GM12873 (cell line): ENCODE measurements at regions not wholly inside any gene's neighbourhood (a gene's known extent, or its start where the extent isn't known, plus 50 kb on each side); places are given as distances from the start of the nearest gene placed in this dataset.

Experiments
- CTCF ChIP-seq: IDR thresholded peaks from 2 replicates; pipeline ENCODE4 v1.5.1; 2012; ENCODE audit warnings: low read depth, mild to moderate bottlenecking, moderate library complexity, low read length, control low read depth; ENCODE audit not compliant: insufficient read depth; ENCODE audit errors: missing control alignments

DNA sequence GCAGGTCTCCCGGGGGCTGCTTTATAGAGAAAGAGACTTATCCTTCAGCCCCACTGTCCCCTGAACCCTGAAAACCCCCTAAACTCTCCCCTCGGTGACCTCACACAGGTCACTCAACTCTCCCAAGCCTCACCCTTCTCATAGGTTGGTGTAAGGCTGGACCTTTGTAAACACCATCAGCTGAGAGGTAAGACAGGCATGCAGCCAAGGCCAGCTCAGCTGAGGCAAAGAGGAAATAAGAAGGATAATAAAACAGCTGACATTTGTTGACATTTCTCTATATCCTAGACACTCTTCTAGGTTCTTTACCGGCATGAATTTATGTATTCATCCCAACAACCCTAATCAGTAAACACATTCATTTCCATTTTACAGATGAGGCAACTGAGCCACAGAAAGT lies 134.3 kb downstream of the CCT6B start:
- TF ChIP-seq CTCF: no peak

DNA sequence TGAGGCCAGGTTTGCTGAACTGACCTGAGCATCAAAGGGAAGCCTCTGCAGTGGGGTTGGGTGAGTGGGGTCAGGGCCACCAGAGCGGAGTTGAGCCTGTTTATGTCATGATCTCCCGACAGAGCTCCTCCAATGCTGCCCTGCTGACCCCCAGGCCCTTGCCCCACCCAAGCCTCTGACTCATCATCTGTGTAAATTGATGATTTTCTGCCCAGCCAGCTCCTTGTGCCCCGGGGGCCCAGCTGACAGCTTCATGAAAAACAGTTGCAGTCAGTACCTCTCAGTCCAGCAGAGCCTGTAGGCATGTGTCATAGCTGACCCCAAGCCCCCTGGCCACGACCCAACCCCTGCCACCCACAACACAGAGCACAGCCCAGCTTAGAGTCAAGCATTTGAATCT lies 134.9 kb downstream of the CCT6B start:
- TF ChIP-seq CTCF: no peak

DNA sequence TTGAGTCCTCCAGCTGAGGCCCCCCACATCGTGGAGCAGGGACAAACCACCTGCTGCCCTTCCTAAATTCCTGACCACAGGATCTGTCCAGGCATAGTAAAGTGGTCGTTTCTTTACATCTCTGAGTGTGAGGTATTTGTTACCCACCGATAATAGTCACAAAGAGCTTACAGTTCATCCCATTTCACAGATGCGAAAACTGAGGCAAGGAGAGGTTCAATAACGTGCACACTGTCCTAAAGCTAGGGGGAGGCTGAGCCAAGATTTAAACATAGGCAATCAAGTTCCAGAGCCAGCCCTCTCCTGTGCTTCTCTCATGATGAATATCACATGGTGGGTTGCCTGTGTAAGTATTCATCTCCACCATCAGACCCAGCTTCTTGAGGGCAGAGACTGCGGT lies 135.4 kb downstream of the CCT6B start:
- no peak for TF ChIP-seq CTCF

GRCh38 chr17:34825102-34825501 lies 136.2 kb downstream of the CCT6B start:
- TF ChIP-seq CTCF: no peak

GRCh38 chr17:34823023-34823422 lies 138.2 kb downstream of the CCT6B start:
- TF ChIP-seq CTCF: no peak

- TF ChIP-seq CTCF: no peak
Measured at GRCh38 chr17:34822007-34822739, 139.1 kb downstream of the CCT6B start.

DNA sequence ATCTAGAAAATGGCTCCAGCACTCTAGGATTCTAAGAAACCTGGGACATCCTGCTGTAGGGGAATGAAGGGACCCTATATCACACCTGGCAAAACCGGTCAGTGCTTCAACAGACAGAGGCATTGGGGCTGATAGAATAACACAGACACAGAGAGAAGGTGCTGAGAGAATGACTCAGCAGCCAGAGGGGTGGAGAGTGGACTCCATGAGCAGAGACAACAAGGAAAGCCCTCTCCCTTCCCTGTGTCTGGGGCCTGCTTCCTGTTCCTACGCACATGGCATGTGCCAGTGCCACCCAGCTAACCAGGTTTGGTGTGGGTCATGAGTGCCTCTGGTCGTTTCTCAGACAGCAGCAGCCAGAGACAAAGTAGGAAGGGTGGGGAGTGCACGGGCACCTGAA lies 140.3 kb downstream of the CCT6B start:
- TF ChIP-seq CTCF: no peak

DNA sequence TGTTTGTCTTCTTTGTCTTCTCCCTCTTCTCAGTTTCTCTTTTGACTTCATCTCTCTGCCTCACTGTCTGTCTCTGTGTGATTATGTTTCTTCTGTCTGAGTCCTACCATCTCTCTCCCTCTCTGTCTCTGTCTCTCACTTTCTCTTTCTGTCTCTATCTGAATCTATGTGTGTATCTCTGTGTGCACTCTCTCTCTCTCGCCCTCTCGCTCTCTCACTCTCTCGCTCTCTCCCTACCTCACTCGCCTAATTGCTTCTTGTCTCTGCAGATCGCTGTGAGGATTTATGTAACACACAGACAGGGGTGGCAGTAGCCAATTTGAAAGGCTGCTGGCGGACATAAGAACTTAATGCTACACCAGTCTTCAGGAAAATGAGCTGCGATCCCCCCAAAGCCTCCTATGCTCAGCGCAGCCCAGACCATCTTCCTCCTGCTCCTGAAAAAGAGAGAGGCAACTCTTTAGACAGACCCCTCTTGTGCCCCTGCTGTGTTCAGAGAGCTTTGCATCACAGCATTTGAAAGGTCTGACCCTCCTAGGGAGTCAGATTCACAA lies 140.9 kb downstream of the CCT6B start:
- no peak for TF ChIP-seq CTCF
